Caco-2 (cell line): ENCODE measurements at regions not wholly inside any gene's neighbourhood (a gene's known extent, or its start where the extent isn't known, plus 50 kb on each side); places are given as distances from the start of the nearest gene placed in this dataset.

Experiments
- BruUV-seq: library from RNA; stranded (reverse); fragments of 400-500 nt; replicated peaks from 2 replicates; lab custom pipeline; 2021; lab: Mats Ljungman, UMichigan
- CTCF ChIA-PET: fragments of 300-600 bp; sonication (Branson Sonifier 250); formaldehyde crosslinking; loops from one replicate; lab custom pipeline; 2022; ENCODE audit warnings: antibody characterized with exemption; lab: Charles Lee
- POLR2A ChIA-PET: fragments of 300-600 bp; sonication (Branson Sonifier 250); formaldehyde crosslinking; loops from one replicate; lab custom pipeline; 2022; ENCODE audit warnings: antibody characterized with exemption; lab: Charles Lee
- DNase-seq, 2 experiments: peaks; one replicate each; pipeline versions ENCODE4 v3.0.0 to v3.0.0-alpha.2; 2020 to 2022
- H3K27me3 ChIP-seq: replicated peaks from 2 replicates; pipeline ENCODE4 v1.6.0; 2011; ENCODE audit warnings: low read length; ENCODE audit not compliant: control insufficient read depth, insufficient read depth
- H3K36me3 ChIP-seq: 2 replicates; pipeline ENCODE4 v1.5.1; 2011; ENCODE audit warnings: low read length; ENCODE audit not compliant: control insufficient read depth, insufficient read depth
- H3K4me1 ChIP-seq: fragments of 250-450 bp; sonication (Bioruptor Pico); 2 replicates; pipeline ENCODE4 v1.5.1; 2020; ENCODE audit warnings: mild to moderate bottlenecking
- H3K4me3 ChIP-seq: 2 replicates; pipeline ENCODE4 v1.5.1; 2011; ENCODE audit warnings: low read depth, mild to moderate bottlenecking, control low read depth, low read length
- H3K9me3 ChIP-seq: fragments of 250-450 bp; sonication (Bioruptor Pico); 2 replicates; pipeline ENCODE4 v1.5.1; 2020; ENCODE audit warnings: mild to moderate bottlenecking, moderate library complexity
- H3K27ac Mint-ChIP-seq: one replicate; pipeline ENCODE4 v1.8.0; 2022; ENCODE audit warnings: mixed read lengths; ENCODE audit not compliant: unreplicated experiment
- H3K27me3 Mint-ChIP-seq: one replicate; pipeline ENCODE4 v1.8.0; 2022; ENCODE audit warnings: mixed read lengths; ENCODE audit not compliant: insufficient read depth, unreplicated experiment
- H3K36me3 Mint-ChIP-seq: one replicate; pipeline ENCODE4 v1.8.0; 2022; ENCODE audit warnings: mild to moderate bottlenecking, mixed read lengths; ENCODE audit not compliant: insufficient read depth, unreplicated experiment
- H3K4me1 Mint-ChIP-seq: one replicate; pipeline ENCODE4 v1.8.0; 2022; ENCODE audit warnings: low read depth, mixed read lengths; ENCODE audit not compliant: unreplicated experiment
- H3K4me3 Mint-ChIP-seq: one replicate; pipeline ENCODE4 v1.8.0; 2022; ENCODE audit warnings: mild to moderate bottlenecking, moderate library complexity, mixed read lengths; ENCODE audit not compliant: unreplicated experiment
- H3K9me3 Mint-ChIP-seq: one replicate; pipeline ENCODE4 v1.8.0; 2022; ENCODE audit warnings: mixed read lengths; ENCODE audit not compliant: unreplicated experiment
- intact Hi-C: fragments of 100-400 bp; cut with micrococcal nuclease; formaldehyde crosslinking; loops from one replicate; pipeline ENCODE4 v1.10.0; 2022; ENCODE audit not compliant: unreplicated experiment
- TF ChIP-seq, protein P1 (sequence below), 2 experiments: fragments of 200-600 bp in 1 of 2; IDR thresholded peaks; 1 replicate in 1 of 2; 2 replicates in 1 of 2; pipeline versions ENCODE4 v1.5.1 to v1.8.0; 2011 to 2022; ENCODE audit warnings: antibody characterized with exemption in 1 of 2, control low read depth in 1 of 2, inconsistent platforms in 1 of 2, low read depth in 1 of 2, low read length in 1 of 2, mild to moderate bottlenecking in 1 of 2, moderate library complexity in 1 of 2; ENCODE audit not compliant: insufficient read depth in 1 of 2, severe bottlenecking in 1 of 2, unreplicated experiment in 1 of 2

DNA sequence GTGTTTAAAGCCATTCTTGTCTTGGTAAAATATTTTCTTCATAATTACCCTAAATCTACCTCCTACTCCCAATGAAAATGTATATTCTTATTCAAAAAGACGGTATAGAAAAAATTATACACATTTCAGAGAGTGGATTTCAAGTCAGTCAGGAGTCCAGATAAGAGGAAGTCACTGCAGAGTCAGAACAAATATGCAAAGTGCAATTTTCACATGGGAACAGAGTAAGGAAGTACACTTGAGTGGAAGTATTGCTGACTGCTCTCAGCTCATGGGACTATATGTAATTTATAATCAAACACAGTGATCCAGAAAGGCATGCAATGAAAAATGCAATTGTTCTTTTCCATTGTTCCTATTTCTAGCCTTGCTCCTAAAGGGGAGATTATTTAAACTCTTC is 1128.0 kb downstream of the AACS start:
- no peaks in the 10 kb centered on the region for H3K9me3 ChIP-seq
- H3K4me1 ChIP-seq = no peaks in the 10 kb centered on the region
- Mint-ChIP-seq H3K4me3 (no peak overlapping the region), H3K27ac (no peak overlapping the region), H3K4me1 (no peaks in the 10 kb centered on the region), H3K9me3 (peaks cover 4% of the 10 kb centered on the region), H3K27me3 (no peaks in the 10 kb centered on the region), H3K36me3 (no peaks in the 10 kb centered on the region)
- CTCF ChIA-PET = no interaction called here
- BruUV-seq = no TSS peak
- H3K27me3 ChIP-seq = no peaks in the 10 kb centered on the region
- DNase-seq = no peak
- H3K4me3 ChIP-seq = no peak overlapping the region
- TF ChIP-seq, protein P1, sequence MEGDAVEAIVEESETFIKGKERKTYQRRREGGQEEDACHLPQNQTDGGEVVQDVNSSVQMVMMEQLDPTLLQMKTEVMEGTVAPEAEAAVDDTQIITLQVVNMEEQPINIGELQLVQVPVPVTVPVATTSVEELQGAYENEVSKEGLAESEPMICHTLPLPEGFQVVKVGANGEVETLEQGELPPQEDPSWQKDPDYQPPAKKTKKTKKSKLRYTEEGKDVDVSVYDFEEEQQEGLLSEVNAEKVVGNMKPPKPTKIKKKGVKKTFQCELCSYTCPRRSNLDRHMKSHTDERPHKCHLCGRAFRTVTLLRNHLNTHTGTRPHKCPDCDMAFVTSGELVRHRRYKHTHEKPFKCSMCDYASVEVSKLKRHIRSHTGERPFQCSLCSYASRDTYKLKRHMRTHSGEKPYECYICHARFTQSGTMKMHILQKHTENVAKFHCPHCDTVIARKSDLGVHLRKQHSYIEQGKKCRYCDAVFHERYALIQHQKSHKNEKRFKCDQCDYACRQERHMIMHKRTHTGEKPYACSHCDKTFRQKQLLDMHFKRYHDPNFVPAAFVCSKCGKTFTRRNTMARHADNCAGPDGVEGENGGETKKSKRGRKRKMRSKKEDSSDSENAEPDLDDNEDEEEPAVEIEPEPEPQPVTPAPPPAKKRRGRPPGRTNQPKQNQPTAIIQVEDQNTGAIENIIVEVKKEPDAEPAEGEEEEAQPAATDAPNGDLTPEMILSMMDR (IDR thresholded peaks at IDR 0.05; ENCODE audit: insufficient read depth in 1 of 2, low read depth in 1 of 2, low read length in 1 of 2, severe bottlenecking in 1 of 2, unreplicated experiment in 1 of 2) = no peak
- POLR2A ChIA-PET = no interaction called here
- intact Hi-C loops = no loop called here
- H3K36me3 ChIP-seq = no peaks in the 10 kb centered on the region

DNA sequence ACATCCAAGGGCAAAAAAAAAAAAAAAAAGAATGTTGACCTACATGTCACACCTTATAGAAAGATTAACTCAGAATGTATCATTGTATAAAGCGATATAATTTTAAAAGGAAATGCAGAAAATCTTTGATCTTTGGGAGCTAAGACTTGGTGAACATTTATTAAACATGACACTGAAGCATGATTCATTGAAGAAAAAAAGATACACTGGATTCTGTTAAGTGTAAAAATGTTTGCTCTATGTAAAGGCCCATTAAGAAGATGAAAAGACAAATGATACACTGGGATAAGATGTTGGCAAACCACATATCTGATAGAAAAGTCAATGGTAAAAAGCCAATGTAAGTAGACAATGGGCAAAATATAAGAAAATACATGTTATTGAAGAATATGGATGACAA is 1131.0 kb downstream of the AACS start:
- Mint-ChIP-seq H3K27ac (no peak overlapping the region), H3K27me3 (peaks cover under 1% of the 10 kb centered on the region), H3K9me3 (no peaks in the 10 kb centered on the region), H3K4me3 (no peak overlapping the region), H3K36me3 (no peaks in the 10 kb centered on the region), H3K4me1 (no peaks in the 10 kb centered on the region)
- no peaks in the 10 kb centered on the region for H3K27me3 ChIP-seq
- no peaks in the 10 kb centered on the region for H3K36me3 ChIP-seq
- no peaks in the 10 kb centered on the region for H3K4me1 ChIP-seq
- intact Hi-C loops = no loop called here
- ChIA-PET CTCF (no interaction called here), POLR2A (no interaction called here)
- TF ChIP-seq, protein P1 (IDR thresholded peaks at IDR 0.05; ENCODE audit: insufficient read depth in 1 of 2, low read depth in 1 of 2, low read length in 1 of 2, severe bottlenecking in 1 of 2, unreplicated experiment in 1 of 2) = no peak
- no peaks in the 10 kb centered on the region for H3K9me3 ChIP-seq
- BruUV-seq = no TSS peak
- no peak overlapping the region for H3K4me3 ChIP-seq
- DNase-seq = no peak

DNA sequence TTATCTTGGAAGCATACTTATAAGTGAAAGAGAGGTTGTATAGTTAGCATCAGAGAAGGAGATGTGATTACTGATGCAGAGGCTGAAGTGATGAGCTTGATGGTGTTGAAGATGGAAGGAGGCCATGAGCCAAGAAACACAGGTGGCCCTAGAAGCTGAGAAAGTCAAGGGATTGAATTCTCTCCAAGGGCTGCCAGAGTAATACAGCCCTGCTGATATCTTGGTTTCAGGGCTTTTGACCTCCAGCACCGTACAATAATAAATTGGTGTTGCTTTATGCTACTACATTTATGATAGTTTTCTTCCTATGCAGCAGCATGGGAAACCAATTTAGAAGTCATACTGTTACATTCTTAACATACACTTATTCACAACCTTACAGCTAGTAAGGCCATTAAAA is 1133.3 kb downstream of the AACS start:
- no peak for DNase-seq
- no peaks in the 10 kb centered on the region for H3K4me1 ChIP-seq
- H3K9me3 ChIP-seq = no peaks in the 10 kb centered on the region
- H3K4me3 ChIP-seq = no peak overlapping the region
- no peak overlapping the region for H3K27ac Mint-ChIP-seq
- no TSS peak for BruUV-seq
- ChIA-PET POLR2A (no interaction called here), CTCF (no interaction called here)
- H3K27me3 Mint-ChIP-seq = peaks cover 2% of the 10 kb centered on the region
- H3K36me3 ChIP-seq = no peaks in the 10 kb centered on the region
- intact Hi-C loops = no loop called here
- no peaks in the 10 kb centered on the region for H3K36me3 Mint-ChIP-seq
- TF ChIP-seq, protein P1 (IDR thresholded peaks at IDR 0.05; ENCODE audit: insufficient read depth in 1 of 2, low read depth in 1 of 2, low read length in 1 of 2, severe bottlenecking in 1 of 2, unreplicated experiment in 1 of 2) = no peak
- H3K4me3 Mint-ChIP-seq = no peak overlapping the region
- no peaks in the 10 kb centered on the region for H3K9me3 Mint-ChIP-seq
- no peaks in the 10 kb centered on the region for H3K27me3 ChIP-seq
- no peaks in the 10 kb centered on the region for H3K4me1 Mint-ChIP-seq
